Thyroid gland (tissue), 4 donors: ENCODE measurements at regions not wholly inside any gene's neighbourhood (a gene's known extent, or its start where the extent isn't known, plus 50 kb on each side); places are given as distances from the start of the nearest gene placed in this dataset.

Experiments used
- POLR2A ChIP-seq, 2 donors: fragments of 450-650 bp; IDR thresholded peaks; one replicate each; pipeline ENCODE4 v1.6.1; 2017; ENCODE audit warnings: antibody characterized with exemption in 2 of 2, mild to moderate bottlenecking in 2 of 2, moderate library complexity in 1 of 2
- TF ChIP-seq, protein P1 (sequence below), 6 experiments: fragments of 200-600 bp in 3 of 6; fragments of 450-650 bp in 3 of 6; sonication (generic) in 3 of 6; IDR thresholded peaks; one replicate each; pipeline ENCODE4 v1.5.1; 2016 to 2019; ENCODE audit warnings: antibody characterized with exemption in 6 of 6, mild to moderate bottlenecking in 2 of 6, inconsistent platforms in 1 of 6, moderate library complexity in 1 of 6

DNA sequence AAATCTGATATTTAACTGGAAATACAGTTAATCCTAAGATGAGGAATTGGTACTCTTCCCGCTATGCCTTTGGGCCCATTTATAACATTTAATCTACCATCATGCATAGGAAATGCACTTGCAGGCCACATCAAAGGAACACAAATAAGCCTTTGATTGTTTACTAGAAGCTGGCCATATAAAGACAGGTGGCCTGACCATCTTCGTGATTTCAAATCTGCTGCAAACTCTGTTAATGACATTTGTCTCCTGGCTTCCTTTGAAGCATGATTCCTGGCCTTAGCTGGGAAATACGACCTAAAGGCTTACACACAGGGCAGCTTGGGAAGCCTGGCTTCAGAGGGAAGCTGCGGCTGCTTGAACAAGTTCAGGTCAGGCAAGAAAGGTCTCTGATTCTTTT, 552.1 kb downstream of the CDH26 start:
- TF ChIP-seq POLR2A (IDR thresholded peaks at IDR 0.05) = no peak
- TF ChIP-seq, protein P1, sequence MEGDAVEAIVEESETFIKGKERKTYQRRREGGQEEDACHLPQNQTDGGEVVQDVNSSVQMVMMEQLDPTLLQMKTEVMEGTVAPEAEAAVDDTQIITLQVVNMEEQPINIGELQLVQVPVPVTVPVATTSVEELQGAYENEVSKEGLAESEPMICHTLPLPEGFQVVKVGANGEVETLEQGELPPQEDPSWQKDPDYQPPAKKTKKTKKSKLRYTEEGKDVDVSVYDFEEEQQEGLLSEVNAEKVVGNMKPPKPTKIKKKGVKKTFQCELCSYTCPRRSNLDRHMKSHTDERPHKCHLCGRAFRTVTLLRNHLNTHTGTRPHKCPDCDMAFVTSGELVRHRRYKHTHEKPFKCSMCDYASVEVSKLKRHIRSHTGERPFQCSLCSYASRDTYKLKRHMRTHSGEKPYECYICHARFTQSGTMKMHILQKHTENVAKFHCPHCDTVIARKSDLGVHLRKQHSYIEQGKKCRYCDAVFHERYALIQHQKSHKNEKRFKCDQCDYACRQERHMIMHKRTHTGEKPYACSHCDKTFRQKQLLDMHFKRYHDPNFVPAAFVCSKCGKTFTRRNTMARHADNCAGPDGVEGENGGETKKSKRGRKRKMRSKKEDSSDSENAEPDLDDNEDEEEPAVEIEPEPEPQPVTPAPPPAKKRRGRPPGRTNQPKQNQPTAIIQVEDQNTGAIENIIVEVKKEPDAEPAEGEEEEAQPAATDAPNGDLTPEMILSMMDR (IDR thresholded peaks at IDR 0.05) = no peak
